ENCODE measurements at regions not wholly inside any gene's neighbourhood (a gene's known extent, or its start where the extent isn't known, plus 50 kb on each side); places are given as distances from the start of the nearest gene placed in this dataset.

- TF ChIP-seq ATF2 (IDR thresholded peaks at IDR 0.05; ENCODE audit: low read length) (no peak), SP2 (IDR thresholded peaks at IDR 0.05; ENCODE audit: low read length) (no peak)
Observed at GRCh38 chr5:30811298-30811697, 382.2 kb upstream of the CDH6 start (continued).

Measured in H1 (cell line).